A549 (cell line): ENCODE measurements at regions not wholly inside any gene's neighbourhood (a gene's known extent, or its start where the extent isn't known, plus 50 kb on each side); places are given as distances from the start of the nearest gene placed in this dataset.

Experiments
- ATAC-seq, 2 experiments: fragments of 200-7000 bp in 1 of 2; fragments of >200 bp in 1 of 2; cut with Nextera tagmentation in 1 of 2; cut with Tn5 transposase in 1 of 2; 3 replicates each; pipeline versions ENCODE4 v1.8.0 to v1.9.1; 2018 to 2020; ENCODE audit warnings: mild to moderate bottlenecking in 1 of 2, moderate library complexity in 1 of 2
- CTCF ChIA-PET: fragments of 300-600 bp; sonication (Branson Sonifier 250); formaldehyde crosslinking; extraction: SDS; loops from one replicate; lab custom pipeline; 2021; ENCODE audit warnings: antibody characterized with exemption, inconsistent platforms; lab: Yijun Ruan, JAX
- POLR2A ChIA-PET: fragments of 350-600 bp; formaldehyde crosslinking; extraction: SDS; loops from one replicate; lab custom pipeline; 2021; ENCODE audit warnings: antibody characterized with exemption, inconsistent platforms; lab: Yijun Ruan, JAX
- DNase-seq, 2 experiments: peaks; one replicate each; pipeline versions ENCODE4 v3.0.0 to v3.0.0-alpha.2; 2011 to 2016; ENCODE audit warnings: low read depth in 1 of 2, low spot score in 1 of 2
- FAIRE-seq: peaks from 2 replicates; lab custom pipeline; 2011; peaks lifted over from hg19 to GRCh38; lab: Jason Lieb, UNC
- H3K27ac ChIP-seq, 2 experiments: fragments of >200 bp; sonication (Bioruptor Twin); formaldehyde crosslinking; 3 replicates each; pipeline ENCODE4 v1.5.1; 2016 to 2017
- H3K4me1 ChIP-seq: fragments of >200 bp; sonication (Bioruptor Twin); formaldehyde crosslinking; 3 replicates; pipeline ENCODE4 v1.6.1; 2016
- H3K4me2 ChIP-seq: fragments of >200 bp; sonication (Bioruptor Twin); formaldehyde crosslinking; 3 replicates; pipeline ENCODE4 v1.6.1; 2016
- H3K4me3 ChIP-seq: fragments of >200 bp; sonication (Bioruptor Twin); formaldehyde crosslinking; 3 replicates; pipeline ENCODE4 v1.5.1; 2016
- H3K9me3 ChIP-seq: fragments of >200 bp; sonication (Bioruptor Twin); formaldehyde crosslinking; 3 replicates; pipeline ENCODE4 v1.6.1; 2016
- BHLHE40 ChIP-seq: IDR thresholded peaks from 2 replicates; pipeline ENCODE4 v1.6.1; 2012; ENCODE audit warnings: low read depth, low read length, inconsistent platforms
- CHD2 ChIP-seq: fragments of 150-350 bp; IDR thresholded peaks from 2 replicates; pipeline ENCODE4 v1.6.1; 2014; ENCODE audit warnings: low read length; ENCODE audit not compliant: partially characterized antibody
- CHD4 ChIP-seq: fragments of 200-600 bp; sonication (generic); IDR thresholded peaks from 2 replicates; pipeline ENCODE4 v1.6.1; 2016; ENCODE audit warnings: antibody characterized with exemption, mild to moderate bottlenecking, borderline replicate concordance
- EHF ChIP-seq: fragments of 250-450 bp; sonication (Bioruptor Pico); IDR thresholded peaks from 2 replicates; pipeline ENCODE4 v1.5.0; 2020; ENCODE audit warnings: mild to moderate bottlenecking
- EP300 ChIP-seq, 2 experiments: fragments of >200 bp; sonication (Bioruptor Twin); formaldehyde crosslinking; IDR thresholded peaks; 2 replicates in 1 of 2; 3 replicates in 1 of 2; pipeline ENCODE4 v1.6.1; 2016 to 2017
- FOSB ChIP-seq: fragments of 250-450 bp; sonication (Bioruptor Pico); IDR thresholded peaks from 2 replicates; pipeline ENCODE4 v1.5.0; 2020; ENCODE audit warnings: mild to moderate bottlenecking, moderate library complexity
- HDAC2 ChIP-seq: fragments of 200-600 bp; sonication (generic); IDR thresholded peaks from 2 replicates; pipeline ENCODE4 v1.6.1; 2016
- HMGXB4 ChIP-seq: fragments of 250-450 bp; sonication (Bioruptor Pico); IDR thresholded peaks from 2 replicates; pipeline ENCODE4 v1.5.0; 2021; ENCODE audit warnings: mild to moderate bottlenecking, moderate library complexity, borderline replicate concordance
- HOXA7 ChIP-seq: fragments of 250-450 bp; sonication (Bioruptor Pico); IDR thresholded peaks from 2 replicates; pipeline ENCODE4 v1.5.0; 2020; ENCODE audit warnings: mild to moderate bottlenecking, moderate library complexity
- HOXB5 ChIP-seq: fragments of 250-450 bp; sonication (Bioruptor Pico); IDR thresholded peaks from 2 replicates; pipeline ENCODE4 v1.5.0; 2020; ENCODE audit warnings: mild to moderate bottlenecking, moderate library complexity
- KDM1A ChIP-seq: fragments of 200-600 bp; sonication (generic); IDR thresholded peaks from 2 replicates; pipeline ENCODE4 v1.6.1; 2016; ENCODE audit warnings: low read depth, mild to moderate bottlenecking
- NPAS2 ChIP-seq: fragments of 250-450 bp; sonication (Bioruptor Pico); IDR thresholded peaks from 2 replicates; pipeline ENCODE4 v1.8.0; 2022; ENCODE audit warnings: mild to moderate bottlenecking, moderate library complexity, borderline replicate concordance
- NR3C1 ChIP-seq: fragments of >200 bp; sonication (Bioruptor Twin); formaldehyde crosslinking; IDR thresholded peaks from 3 replicates; pipeline ENCODE4 v1.6.1; 2017
- PBX3 ChIP-seq: IDR thresholded peaks from 2 replicates; pipeline ENCODE4 v1.6.1; 2012
- POLR2A ChIP-seq: IDR thresholded peaks from 2 replicates; pipeline ENCODE4 v1.6.1; 2012; ENCODE audit warnings: mild to moderate bottlenecking, low read length
- POLR2AphosphoS2 ChIP-seq: conservative IDR thresholded peaks from 2 replicates; pipeline ENCODE4 v1.6.1; 2012; ENCODE audit warnings: low read length, improper control_type of control experiment, inconsistent platforms
- RCOR1 ChIP-seq: fragments of 150-350 bp; IDR thresholded peaks from 2 replicates; pipeline ENCODE4 v1.6.1; 2014; ENCODE audit warnings: antibody characterized with exemption, low read length, low read depth
- RFX5 ChIP-seq: fragments of 450-650 bp; IDR thresholded peaks from 2 replicates; pipeline ENCODE4 v1.7.1; 2014; ENCODE audit warnings: antibody characterized with exemption, mild to moderate bottlenecking, moderate library complexity
- SREBF2 ChIP-seq: fragments of 450-650 bp; IDR thresholded peaks from 2 replicates; pipeline ENCODE4 v1.6.1; 2014; ENCODE audit warnings: mild to moderate bottlenecking, moderate library complexity
- ZNF302 ChIP-seq: fragments of 250-450 bp; sonication (Bioruptor Pico); IDR thresholded peaks from 2 replicates; pipeline ENCODE4 v1.9.0; 2021; ENCODE audit warnings: inconsistent platforms, mild to moderate bottlenecking, moderate library complexity
- WGBS: methylation state at CpG from one replicate; pipeline ENCODE4 v1.1.6; 2017; ENCODE audit errors: missing lambda C conversion rate; 5-methylcytosine and 5-hydroxymethylcytosine counted together
- TF ChIP-seq, protein P1 (sequence below): fragments of >200 bp; sonication (Bioruptor Twin); formaldehyde crosslinking; IDR thresholded peaks from 3 replicates; pipeline ENCODE4 v1.6.1; 2016
- TF ChIP-seq, protein P2 (sequence below): fragments of 200-600 bp; sonication (generic); IDR thresholded peaks from 2 replicates; pipeline ENCODE4 v1.6.1; 2016; ENCODE audit warnings: antibody characterized with exemption, mild to moderate bottlenecking, moderate library complexity
- TF ChIP-seq, protein P3 (sequence below): IDR thresholded peaks from 2 replicates; pipeline ENCODE4 v1.6.1; 2012

- ChIA-PET POLR2A (no interaction called here), CTCF (interaction anchor here (0.6 to 1.3 kb wide), 2 partner anchors 11 to 354 kb away, joined by 3 read pairs; no protein-coding TSS in a partner anchor)
- Histone ChIP-seq H3K4me2 (no peak overlapping the region), H3K9me3 (no peaks in the 10 kb centered on the region), H3K4me1 (no peaks in the 10 kb centered on the region), H3K27ac (no peak overlapping the region), H3K4me3 (no peak overlapping the region)
- TF ChIP-seq, protein P1, sequence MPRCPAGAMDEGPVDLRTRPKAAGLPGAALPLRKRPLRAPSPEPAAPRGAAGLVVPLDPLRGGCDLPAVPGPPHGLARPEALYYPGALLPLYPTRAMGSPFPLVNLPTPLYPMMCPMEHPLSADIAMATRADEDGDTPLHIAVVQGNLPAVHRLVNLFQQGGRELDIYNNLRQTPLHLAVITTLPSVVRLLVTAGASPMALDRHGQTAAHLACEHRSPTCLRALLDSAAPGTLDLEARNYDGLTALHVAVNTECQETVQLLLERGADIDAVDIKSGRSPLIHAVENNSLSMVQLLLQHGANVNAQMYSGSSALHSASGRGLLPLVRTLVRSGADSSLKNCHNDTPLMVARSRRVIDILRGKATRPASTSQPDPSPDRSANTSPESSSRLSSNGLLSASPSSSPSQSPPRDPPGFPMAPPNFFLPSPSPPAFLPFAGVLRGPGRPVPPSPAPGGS = no peak
- TF ChIP-seq POLR2AphosphoS2 = no peak
- TF ChIP-seq NPAS2 (CRISPR knock-in tag) = no peak
- TF ChIP-seq BHLHE40 = no peak
- TF ChIP-seq RFX5 = no peak
- TF ChIP-seq SREBF2 = no peak
- no peak for TF ChIP-seq KDM1A
- TF ChIP-seq CHD4 = no peak
- TF ChIP-seq POLR2A = no peak
- TF ChIP-seq, protein P2, sequence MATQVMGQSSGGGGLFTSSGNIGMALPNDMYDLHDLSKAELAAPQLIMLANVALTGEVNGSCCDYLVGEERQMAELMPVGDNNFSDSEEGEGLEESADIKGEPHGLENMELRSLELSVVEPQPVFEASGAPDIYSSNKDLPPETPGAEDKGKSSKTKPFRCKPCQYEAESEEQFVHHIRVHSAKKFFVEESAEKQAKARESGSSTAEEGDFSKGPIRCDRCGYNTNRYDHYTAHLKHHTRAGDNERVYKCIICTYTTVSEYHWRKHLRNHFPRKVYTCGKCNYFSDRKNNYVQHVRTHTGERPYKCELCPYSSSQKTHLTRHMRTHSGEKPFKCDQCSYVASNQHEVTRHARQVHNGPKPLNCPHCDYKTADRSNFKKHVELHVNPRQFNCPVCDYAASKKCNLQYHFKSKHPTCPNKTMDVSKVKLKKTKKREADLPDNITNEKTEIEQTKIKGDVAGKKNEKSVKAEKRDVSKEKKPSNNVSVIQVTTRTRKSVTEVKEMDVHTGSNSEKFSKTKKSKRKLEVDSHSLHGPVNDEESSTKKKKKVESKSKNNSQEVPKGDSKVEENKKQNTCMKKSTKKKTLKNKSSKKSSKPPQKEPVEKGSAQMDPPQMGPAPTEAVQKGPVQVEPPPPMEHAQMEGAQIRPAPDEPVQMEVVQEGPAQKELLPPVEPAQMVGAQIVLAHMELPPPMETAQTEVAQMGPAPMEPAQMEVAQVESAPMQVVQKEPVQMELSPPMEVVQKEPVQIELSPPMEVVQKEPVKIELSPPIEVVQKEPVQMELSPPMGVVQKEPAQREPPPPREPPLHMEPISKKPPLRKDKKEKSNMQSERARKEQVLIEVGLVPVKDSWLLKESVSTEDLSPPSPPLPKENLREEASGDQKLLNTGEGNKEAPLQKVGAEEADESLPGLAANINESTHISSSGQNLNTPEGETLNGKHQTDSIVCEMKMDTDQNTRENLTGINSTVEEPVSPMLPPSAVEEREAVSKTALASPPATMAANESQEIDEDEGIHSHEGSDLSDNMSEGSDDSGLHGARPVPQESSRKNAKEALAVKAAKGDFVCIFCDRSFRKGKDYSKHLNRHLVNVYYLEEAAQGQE = no peak
- no peak for TF ChIP-seq RCOR1
- ATAC-seq (no peak), FAIRE-seq (no peak), DNase-seq (no peak)
These were observed 191.4 kb upstream of the RORA start for GRCh38 chr15:61420546-61420945.

- Histone ChIP-seq H3K4me3 (no peak overlapping the region), H3K4me2 (no peak overlapping the region), H3K4me1 (no peaks in the 10 kb centered on the region), H3K27ac (no peak overlapping the region), H3K9me3 (no peaks in the 10 kb centered on the region)
- ChIA-PET CTCF (interaction anchor here (0.6 kb wide), 1 partner anchor 418 kb away, joined by 3 read pairs; no protein-coding TSS in a partner anchor), POLR2A (no interaction called here)
- FAIRE-seq = no peak
- no peak for ATAC-seq
- no peak for DNase-seq
- no peak for TF ChIP-seq CHD4
- no peak for TF ChIP-seq FOSB (CRISPR knock-in tag)
- WGBS = 0% methylated on average over 2 of the region's 2 CpGs
These were observed 186.6 kb upstream of the RORA start for GRCh38 chr15:61415617-61416120.

DNA sequence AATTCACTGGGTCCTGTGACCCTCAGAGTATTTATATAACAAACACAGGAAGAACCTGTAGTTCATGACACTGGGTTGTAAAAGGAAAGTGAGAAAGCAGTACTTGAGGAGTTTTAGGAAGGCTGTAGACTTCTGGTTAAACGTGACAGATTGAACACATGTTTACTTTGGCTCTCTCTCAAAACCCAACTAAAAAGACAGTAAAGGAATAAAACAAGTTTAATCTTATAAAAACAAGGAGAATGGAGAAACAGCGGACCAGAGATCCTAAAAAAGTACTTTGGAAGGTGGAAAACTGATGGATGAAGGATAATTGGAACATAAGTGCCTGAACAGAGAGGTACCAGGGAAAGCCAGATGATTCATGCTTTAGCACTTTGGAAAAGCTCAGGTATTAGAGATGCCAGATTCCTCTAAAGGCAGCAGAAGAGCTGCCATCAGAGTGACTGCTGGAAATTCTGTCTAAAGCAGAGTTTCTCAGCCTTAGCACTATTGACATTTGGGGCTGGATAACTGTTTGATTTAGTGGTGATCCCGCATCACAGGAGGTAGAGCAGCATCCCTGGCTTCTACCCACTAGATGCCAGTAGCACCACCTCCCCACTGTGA is 182.9 kb upstream of the RORA start:
- WGBS = 3% methylated on average over 3 of the region's 3 CpGs
- POLR2A ChIA-PET = no interaction called here
- Histone ChIP-seq H3K27ac (no peak overlapping the region), H3K4me3 (no peak overlapping the region), H3K4me2 (no peak overlapping the region), H3K9me3 (no peaks in the 10 kb centered on the region), H3K4me1 (no peaks in the 10 kb centered on the region)
- FAIRE-seq (no peak), ATAC-seq (no peak), DNase-seq (no peak)
- CTCF ChIA-PET = no interaction called here
- TF ChIP-seq ZNF302 (CRISPR knock-in tag) = no peak
- TF ChIP-seq HMGXB4 (CRISPR knock-in tag) = no peak
- no peak for TF ChIP-seq RFX5
- no peak for TF ChIP-seq HDAC2
- no peak for TF ChIP-seq EHF (CRISPR knock-in tag)
- TF ChIP-seq SREBF2 = no peak
- TF ChIP-seq HOXA7 (CRISPR knock-in tag) = no peak
- TF ChIP-seq NR3C1 = no peak
- no peak for TF ChIP-seq POLR2AphosphoS2
- no peak for TF ChIP-seq PBX3
- TF ChIP-seq, protein P3, sequence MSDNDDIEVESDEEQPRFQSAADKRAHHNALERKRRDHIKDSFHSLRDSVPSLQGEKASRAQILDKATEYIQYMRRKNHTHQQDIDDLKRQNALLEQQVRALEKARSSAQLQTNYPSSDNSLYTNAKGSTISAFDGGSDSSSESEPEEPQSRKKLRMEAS = no peak
- TF ChIP-seq CHD2 = no peak
- TF ChIP-seq EP300 (IDR thresholded peaks at IDR 0.05) = no peak
- no peak for TF ChIP-seq HOXB5
